ENCODE measurements at regions not wholly inside any gene's neighbourhood (a gene's known extent, or its start where the extent isn't known, plus 50 kb on each side); places are given as distances from the start of the nearest gene placed in this dataset.
"Not testable (repeated sequence)": the region's sequence is repeated elsewhere in the genome, so short reads cannot be mapped to it uniquely, and the experiment has no call there.

GRCh38 chr4:134499074-134499473 is 297.5 kb upstream of the PABPC4L start:
- intact Hi-C loops (cut with DNase I) = no loop called here
- no peak overlapping the region for H3K27ac ChIP-seq (replicated peaks in 1 of 4)
- H3K4me1 ChIP-seq = no peaks in the 10 kb centered on the region
- H3K36me3 ChIP-seq = no peaks in the 10 kb centered on the region
- DNase-seq (ENCODE audit: extremely low spot score) = no peak
- WGBS = 23% methylated on average over 1 of the region's 1 CpG
- H3K4me3 ChIP-seq = no peak overlapping the region
- TF ChIP-seq POLR2AphosphoS5 (IDR thresholded peaks at IDR 0.05) (no peak), POLR2A (IDR thresholded peaks at IDR 0.05; ENCODE audit: low read depth) (no peak), EP300 (IDR thresholded peaks at IDR 0.05) (no peak)
- TF ChIP-seq, protein P1, sequence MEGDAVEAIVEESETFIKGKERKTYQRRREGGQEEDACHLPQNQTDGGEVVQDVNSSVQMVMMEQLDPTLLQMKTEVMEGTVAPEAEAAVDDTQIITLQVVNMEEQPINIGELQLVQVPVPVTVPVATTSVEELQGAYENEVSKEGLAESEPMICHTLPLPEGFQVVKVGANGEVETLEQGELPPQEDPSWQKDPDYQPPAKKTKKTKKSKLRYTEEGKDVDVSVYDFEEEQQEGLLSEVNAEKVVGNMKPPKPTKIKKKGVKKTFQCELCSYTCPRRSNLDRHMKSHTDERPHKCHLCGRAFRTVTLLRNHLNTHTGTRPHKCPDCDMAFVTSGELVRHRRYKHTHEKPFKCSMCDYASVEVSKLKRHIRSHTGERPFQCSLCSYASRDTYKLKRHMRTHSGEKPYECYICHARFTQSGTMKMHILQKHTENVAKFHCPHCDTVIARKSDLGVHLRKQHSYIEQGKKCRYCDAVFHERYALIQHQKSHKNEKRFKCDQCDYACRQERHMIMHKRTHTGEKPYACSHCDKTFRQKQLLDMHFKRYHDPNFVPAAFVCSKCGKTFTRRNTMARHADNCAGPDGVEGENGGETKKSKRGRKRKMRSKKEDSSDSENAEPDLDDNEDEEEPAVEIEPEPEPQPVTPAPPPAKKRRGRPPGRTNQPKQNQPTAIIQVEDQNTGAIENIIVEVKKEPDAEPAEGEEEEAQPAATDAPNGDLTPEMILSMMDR (IDR thresholded peaks at IDR 0.05) = no peak
- no peaks in the 10 kb centered on the region for H3K27me3 ChIP-seq
- H3K9me3 ChIP-seq = peaks cover 0 to 3% (median 0%) of the 10 kb centered on the region in 4 donors

DNA sequence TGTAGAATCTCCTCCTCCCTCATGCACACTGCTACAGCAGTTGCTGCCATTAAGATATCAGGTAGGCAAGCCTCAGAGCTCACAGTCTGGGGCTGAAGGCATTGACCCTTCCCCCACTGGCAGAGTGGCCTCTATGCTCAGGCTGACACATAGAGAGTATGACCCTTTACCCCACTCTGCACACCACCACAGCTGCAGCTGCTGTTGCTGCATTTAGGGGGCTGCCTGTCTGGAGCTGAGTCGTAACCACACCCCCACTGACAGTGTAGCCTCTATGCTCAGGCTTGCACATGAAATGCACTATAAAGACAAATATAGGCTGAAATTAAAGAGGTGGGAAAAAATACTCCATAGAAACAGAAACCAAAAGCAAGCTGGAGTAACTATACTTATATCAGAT is 289.3 kb upstream of the PABPC4L start:
- H3K27me3 ChIP-seq = no peaks in the 10 kb centered on the region
- TF ChIP-seq POLR2A (IDR thresholded peaks at IDR 0.05; ENCODE audit: low read depth) (no peak), POLR2AphosphoS5 (IDR thresholded peaks at IDR 0.05) (no peak), EP300 (IDR thresholded peaks at IDR 0.05) (no peak)
- TF ChIP-seq, protein P1 (IDR thresholded peaks at IDR 0.05) = no peak
- H3K4me1 ChIP-seq = no peaks in the 10 kb centered on the region
- H3K36me3 ChIP-seq = no peaks in the 10 kb centered on the region
- 73% methylated on average over 1 of the region's 1 CpG for WGBS
- no peak overlapping the region for H3K27ac ChIP-seq (replicated peaks in 1 of 4)
- intact Hi-C loops (cut with DNase I) = no loop called here
- no peak for DNase-seq (ENCODE audit: extremely low spot score)
- no peak overlapping the region for H3K4me3 ChIP-seq
- peaks cover 0 to 3% (median 0%) of the 10 kb centered on the region in 4 donors for H3K9me3 ChIP-seq

- H3K4me3 ChIP-seq; intact Hi-C loops (cut with DNase I); H3K27ac ChIP-seq (replicated peaks in 1 of 4); H3K9me3 ChIP-seq; DNase-seq (ENCODE audit: extremely low spot score); H3K4me1 ChIP-seq; H3K36me3 ChIP-seq; H3K27me3 ChIP-seq: not testable (repeated sequence)
- WGBS = 89% methylated on average over 3 of the region's 3 CpGs
Measured at GRCh38 chr4:134483514-134483913, 281.9 kb upstream of the PABPC4L start.

DNA sequence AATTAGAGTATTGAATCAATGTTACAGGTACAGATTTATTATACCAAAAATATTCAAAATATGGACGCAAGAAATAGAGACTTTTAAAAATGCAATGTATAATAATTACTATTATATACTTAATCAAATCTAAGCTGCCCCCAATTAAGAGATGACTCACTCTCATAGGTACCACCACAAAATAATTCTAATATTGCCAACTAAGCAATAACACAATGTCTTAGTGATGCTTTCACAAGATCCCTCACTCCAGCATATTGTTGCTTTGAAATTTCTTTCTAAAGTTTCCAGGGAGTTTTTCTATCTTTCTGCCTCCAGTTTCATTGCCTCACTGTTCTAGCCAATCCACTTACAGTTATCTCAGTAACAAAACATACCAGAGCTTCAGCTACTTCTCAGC is 270.0 kb upstream of the PABPC4L start:
- no peaks in the 10 kb centered on the region for H3K36me3 ChIP-seq
- no peaks in the 10 kb centered on the region for H3K9me3 ChIP-seq
- H3K4me1 ChIP-seq = peaks cover 0 to 12% (median 0%) of the 10 kb centered on the region in 4 donors
- H3K27me3 ChIP-seq = no peaks in the 10 kb centered on the region
- no peak overlapping the region for H3K27ac ChIP-seq (replicated peaks in 1 of 4)
- DNase-seq (ENCODE audit: extremely low spot score) = no peak
- intact Hi-C loops (cut with DNase I) = no loop called here
- WGBS = 94% methylated on average over 1 of the region's 1 CpG
- TF ChIP-seq, protein P1 (IDR thresholded peaks at IDR 0.05) = no peak
- TF ChIP-seq POLR2AphosphoS5 (IDR thresholded peaks at IDR 0.05) (no peak), POLR2A (IDR thresholded peaks at IDR 0.05; ENCODE audit: low read depth) (no peak), EP300 (IDR thresholded peaks at IDR 0.05) (no peak)
- no peak overlapping the region for H3K4me3 ChIP-seq

DNA sequence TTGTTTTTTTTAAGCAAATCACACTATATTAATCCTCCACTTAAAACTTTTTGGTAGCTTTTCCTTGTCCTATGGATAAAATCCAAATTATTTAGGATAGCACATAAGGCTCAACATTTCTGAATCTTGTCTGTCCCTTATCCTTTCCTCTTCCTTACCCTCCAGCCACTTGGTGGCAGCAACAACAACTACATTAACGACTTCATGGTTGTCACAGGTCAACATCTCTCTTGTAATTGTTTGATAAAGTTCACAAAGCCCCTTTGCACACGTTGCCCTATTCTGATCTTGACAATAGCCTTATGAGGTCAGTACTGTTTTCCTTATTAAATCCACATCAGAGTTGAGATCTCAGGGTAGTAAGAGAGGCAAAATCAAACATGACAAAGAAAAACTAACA is 269.0 kb upstream of the PABPC4L start:
- no peaks in the 10 kb centered on the region for H3K36me3 ChIP-seq
- TF ChIP-seq, protein P1 (IDR thresholded peaks at IDR 0.05) = peak; percentile 9 to 34 (median 14)
- no peak for TF ChIP-seq EP300 (IDR thresholded peaks at IDR 0.05)
- H3K27ac ChIP-seq (replicated peaks in 1 of 4) = no peak overlapping the region
- no peaks in the 10 kb centered on the region for H3K27me3 ChIP-seq
- peaks cover 0 to 12% (median 0%) of the 10 kb centered on the region in 4 donors for H3K4me1 ChIP-seq
- no peak overlapping the region for H3K4me3 ChIP-seq
- intact Hi-C loops (cut with DNase I) = no loop called here
- 37% methylated on average over 2 of the region's 2 CpGs for WGBS
- no peak for DNase-seq (ENCODE audit: extremely low spot score)
- H3K9me3 ChIP-seq = no peaks in the 10 kb centered on the region
